HCT116 (cell line): ENCODE measurements at regions not wholly inside any gene's neighbourhood (a gene's known extent, or its start where the extent isn't known, plus 50 kb on each side); places are given as distances from the start of the nearest gene placed in this dataset.

Source experiments
- ATAC-seq: fragments of 200-7000 bp; cut with Tn5 transposase; 2 replicates; pipeline ENCODE4 v1.9.1; 2020; ENCODE audit warnings: mild to moderate bottlenecking, moderate library complexity
- BruUV-seq: library from RNA; stranded (reverse); fragments of 400-500 nt; replicated peaks from 2 replicates; lab custom pipeline; 2021; lab: Mats Ljungman, UMichigan
- CTCF ChIA-PET: fragments of 300-600 bp; sonication (Branson Sonifier 250); formaldehyde crosslinking; loops from one replicate; lab custom pipeline; 2021; ENCODE audit warnings: antibody characterized with exemption; lab: Charles Lee
- POLR2A ChIA-PET: fragments of 300-600, 350-600 bp; sonication (Branson Sonifier 250); formaldehyde crosslinking; loops from one replicate; lab custom pipeline; 2021; ENCODE audit warnings: antibody characterized with exemption; lab: Charles Lee
- RAD21 ChIA-PET, 2 experiments: fragments of 300-600 bp; sonication (Branson Sonifier 250); formaldehyde crosslinking; loops; one replicate each; lab custom pipeline; 2023; ENCODE audit warnings: low total read pairs in 2 of 2; ENCODE audit not compliant: uncharacterized antibody in 2 of 2, unreplicated experiment in 2 of 2, low non-redundant PET in 1 of 2; lab: Charles Lee
- DNase-seq: peaks from one replicate; pipeline ENCODE4 v3.0.0-alpha.2; 2010; ENCODE audit warnings: low read depth, low spot score
- H2AFZ ChIP-seq: fragments of 200-600 bp; shearing (Covaris generic), sonication (generic); 2 replicates; pipeline ENCODE4 v1.6.1; 2017; ENCODE audit warnings: low read depth, mixed run types, mixed read lengths, antibody characterized with exemption, low read length; ENCODE audit not compliant: poor library complexity, severe bottlenecking
- H3K27ac ChIP-seq: 2 replicates; pipeline ENCODE4 v1.5.1; 2012; ENCODE audit warnings: low read depth, low read length
- H3K27me3 ChIP-seq: fragments of 200-600 bp; sonication (generic); 2 replicates; pipeline ENCODE4 v1.6.1; 2016; ENCODE audit warnings: mixed run types, low read length, mixed read lengths; ENCODE audit not compliant: insufficient read depth
- H3K36me3 ChIP-seq, 2 experiments: fragments of 200-500 bp in 1 of 2; fragments of 200-600 bp in 1 of 2; sonication (Bioruptor generic) in 1 of 2; sonication (generic) in 1 of 2; 2 replicates each; pipeline versions ENCODE4 v1.5.1 to v1.6.1; 2014 to 2016; ENCODE audit warnings: low read length in 2 of 2, inconsistent platforms in 1 of 2, mixed read lengths in 1 of 2, mixed run types in 1 of 2; ENCODE audit not compliant: insufficient read depth in 2 of 2, control insufficient read depth in 1 of 2
- H3K4me1 ChIP-seq, 2 experiments: fragments of 200-600 bp in 1 of 2; sonication (generic) in 1 of 2; 2 replicates each; pipeline versions ENCODE4 v1.5.1 to v1.6.1; 2012 to 2017; ENCODE audit warnings: low read length in 2 of 2, inconsistent platforms in 1 of 2, mild to moderate bottlenecking in 1 of 2, mixed read lengths in 1 of 2, mixed run types in 1 of 2, moderate library complexity in 1 of 2; ENCODE audit not compliant: insufficient read depth in 2 of 2, control insufficient read depth in 1 of 2
- H3K4me2 ChIP-seq: fragments of 200-600 bp; sonication (generic); 2 replicates; pipeline ENCODE4 v1.6.1; 2017; ENCODE audit warnings: mixed run types, low read length, mixed read lengths
- H3K4me3 ChIP-seq, 2 experiments: fragments of 200-600 bp in 1 of 2; sonication (generic) in 1 of 2; replicated peaks in 1 of 2; 2 replicates each; pipeline ENCODE4 v1.5.1; 2011 to 2016; ENCODE audit warnings: low read length in 2 of 2, control low read depth in 1 of 2, low read depth in 1 of 2, mild to moderate bottlenecking in 1 of 2, mixed read lengths in 1 of 2, mixed run types in 1 of 2
- H3K79me2 ChIP-seq: fragments of 200-600 bp; sonication (generic); 2 replicates; pipeline ENCODE4 v1.6.1; 2017; ENCODE audit warnings: mild to moderate bottlenecking, mixed run types, low read length, moderate library complexity, mixed read lengths; ENCODE audit not compliant: insufficient read depth
- H3K9ac ChIP-seq: fragments of 200-600 bp; sonication (generic); 2 replicates; pipeline ENCODE4 v1.6.1; 2016; ENCODE audit warnings: low read length, mixed read lengths
- H3K9me2 ChIP-seq: fragments of 200-600 bp; sonication (generic), shearing (Covaris generic); 2 replicates; pipeline ENCODE4 v1.6.1; 2017; ENCODE audit warnings: mixed run types, mild to moderate bottlenecking, moderate library complexity; ENCODE audit not compliant: insufficient read depth
- H3K9me3 ChIP-seq, 2 experiments: fragments of 200-500 bp in 1 of 2; fragments of 200-600 bp in 1 of 2; sonication (Bioruptor generic) in 1 of 2; sonication (generic) in 1 of 2; 2 replicates each; pipeline ENCODE4 v1.6.1; 2014 to 2017; ENCODE audit warnings: low read length in 2 of 2, mixed read lengths in 2 of 2, inconsistent platforms in 1 of 2, low read depth in 1 of 2, mild to moderate bottlenecking in 1 of 2, mixed run types in 1 of 2, moderate library complexity in 1 of 2; ENCODE audit not compliant: control insufficient read depth in 1 of 2, insufficient read depth in 1 of 2
- H4K20me1 ChIP-seq: fragments of 200-600 bp; sonication (generic), shearing (Covaris generic); 2 replicates; pipeline ENCODE4 v1.6.1; 2017; ENCODE audit warnings: mixed run types, mild to moderate bottlenecking, moderate library complexity; ENCODE audit not compliant: insufficient read depth
- CBX3 ChIP-seq: IDR thresholded peaks from 2 replicates; pipeline ENCODE4 v1.6.1; 2012; ENCODE audit warnings: low read depth
- CEBPB ChIP-seq: IDR thresholded peaks from 2 replicates; pipeline ENCODE4 v1.6.1; 2012; ENCODE audit warnings: low read depth
- CTCF ChIP-seq, 3 experiments: fragments of 200-600 bp in 1 of 3; sonication (generic) in 1 of 3; IDR thresholded peaks in 2 of 3; conservative IDR thresholded peaks in 1 of 3; 2 replicates each; pipeline ENCODE4 v1.5.1; 2012 to 2017; ENCODE audit warnings: low read depth in 2 of 3, low read length in 2 of 3, antibody characterized with exemption in 1 of 3, borderline replicate concordance in 1 of 3, control low read depth in 1 of 3, mild to moderate bottlenecking in 1 of 3, mixed read lengths in 1 of 3, mixed run types in 1 of 3, moderate library complexity in 1 of 3; ENCODE audit not compliant: insufficient read depth in 1 of 3
- EGR1 ChIP-seq: IDR thresholded peaks from 2 replicates; pipeline ENCODE4 v1.6.1; 2012; ENCODE audit warnings: low read depth
- ELF1 ChIP-seq: IDR thresholded peaks from 2 replicates; pipeline ENCODE4 v1.6.1; 2012; ENCODE audit warnings: low read depth, borderline replicate concordance
- EZH2 ChIP-seq: fragments of 200-600 bp; sonication (generic); IDR thresholded peaks from 2 replicates; pipeline ENCODE4 v1.6.1; 2017; ENCODE audit warnings: antibody characterized with exemption, mixed run types
- JUND ChIP-seq: IDR thresholded peaks from 2 replicates; pipeline ENCODE4 v1.6.1; 2012
- MAX ChIP-seq: IDR thresholded peaks from 2 replicates; pipeline ENCODE4 v1.6.1; 2012
- POLR2A ChIP-seq: IDR thresholded peaks from 2 replicates; pipeline ENCODE4 v1.7.0; 2011; ENCODE audit warnings: borderline replicate concordance; ENCODE audit not compliant: insufficient read depth, insufficient read length; ENCODE audit errors: extremely low read depth
- SRF ChIP-seq: IDR thresholded peaks from 2 replicates; pipeline ENCODE4 v1.6.1; 2012; ENCODE audit warnings: low read depth
- YY1 ChIP-seq: IDR thresholded peaks from 2 replicates; pipeline ENCODE4 v1.6.1; 2011; ENCODE audit warnings: low read length, low read depth, moderate library complexity, mild to moderate bottlenecking; ENCODE audit not compliant: insufficient replicate concordance; ENCODE audit errors: extremely low read depth
- ZFX ChIP-seq: fragments of 450-650 bp; IDR thresholded peaks from 2 replicates; pipeline ENCODE4 v1.6.1; 2017
- intact Hi-C: fragments of 100-400 bp; cut with micrococcal nuclease; formaldehyde crosslinking; loops from 2 replicates; pipeline ENCODE4 v1.10.0; 2022

- ChIA-PET POLR2A (no interaction called here), CTCF (no interaction called here), RAD21 (no interaction called here)
- Histone ChIP-seq H3K4me3 (no peak overlapping the region), H3K27ac (no peak overlapping the region), H3K4me1 (no peaks in the 10 kb centered on the region), H3K79me2 (no peaks in the 10 kb centered on the region), H3K9me3 (peaks cover 9 to 16% of the 10 kb centered on the region in 2 experiments; a peak in 2 of 4 replicates), H3K4me2 (no peak overlapping the region), H4K20me1 (no peaks in the 10 kb centered on the region), H2AFZ (no peak overlapping the region), H3K9ac (no peak overlapping the region), H3K27me3 (no peaks in the 10 kb centered on the region), H3K36me3 (no peaks in the 10 kb centered on the region), H3K9me2 (no peaks in the 10 kb centered on the region)
- DNase-seq (no peak), ATAC-seq (no peak)
- TF ChIP-seq ELF1 (no peak), CTCF (IDR thresholded peaks at IDR 0.05 in 2 of 3, conservative IDR thresholded peaks at IDR 0.05 in 1 of 3; ENCODE audit: borderline replicate concordance in 1 of 3, insufficient read depth in 1 of 3, low read depth in 2 of 3, low read length in 2 of 3) (no peak), EGR1 (no peak), SRF (no peak), EZH2 (no peak), JUND (no peak), CBX3 (no peak), YY1 (no peak), CEBPB (no peak), ZFX (no peak), POLR2A (no peak), MAX (no peak)
- no TSS peak for BruUV-seq
- intact Hi-C loops = no loop called here
These were observed 571.8 kb upstream of the CDH18 start for GRCh38 chr5:20559845-20560244.
